ENCODE measurements at regions not wholly inside any gene's neighbourhood (a gene's known extent, or its start where the extent isn't known, plus 50 kb on each side); places are given as distances from the start of the nearest gene placed in this dataset.

- TF ChIP-seq PTRF (tag; IDR thresholded peaks at IDR 0.05) (no peak), ZNF121 (CRISPR knock-in tag; conservative IDR thresholded peaks at IDR 0.05) (no peak), ZNF282 (CRISPR knock-in tag; IDR thresholded peaks at IDR 0.05) (no peak), PCBP2 (IDR thresholded peaks at IDR 0.05; ENCODE audit: low read depth, low read length, poor library complexity, severe bottlenecking) (no peak), MBD2 (IDR thresholded peaks at IDR 0.05; ENCODE audit: borderline replicate concordance, low read depth) (no peak), MYC (IDR thresholded peaks at IDR 0.05; ENCODE audit: low read depth, low read length) (no peak), MYC (CRISPR knock-in tag; IDR thresholded peaks at IDR 0.05; ENCODE audit: borderline replicate concordance, low read depth) (no peak), SMAD3 (CRISPR knock-in tag; conservative IDR thresholded peaks at IDR 0.05) (no peak), OTX1 (CRISPR knock-in tag; IDR thresholded peaks at IDR 0.05) (no peak), ELF1 (tag; IDR thresholded peaks at IDR 0.05) (no peak), ZBTB43 (CRISPR knock-in tag; IDR thresholded peaks at IDR 0.05) (no peak)
These were observed 121.0 kb upstream of the CDIN1 start for GRCh38 chr15:36458411-36458810.
